SJSA1 (cell line): ENCODE measurements at regions not wholly inside any gene's neighbourhood (a gene's known extent, or its start where the extent isn't known, plus 50 kb on each side); places are given as distances from the start of the nearest gene placed in this dataset.
"Not testable (repeated sequence)": the region's sequence is repeated elsewhere in the genome, so short reads cannot be mapped to it uniquely, and the experiment has no call there.

Experiments
- DNase-seq, 2 experiments: peaks; one replicate each; pipeline ENCODE4 v3.0.0-alpha.2; 2015 to 2020; ENCODE audit warnings: low spot score in 2 of 2, low read depth in 1 of 2
- H3K27ac ChIP-seq: fragments of 250-450 bp; sonication (Bioruptor Pico); 2 replicates; pipeline ENCODE4 v1.5.1; 2020; ENCODE audit warnings: mild to moderate bottlenecking, moderate library complexity
- H3K27me3 ChIP-seq: fragments of 250-450 bp; sonication (Bioruptor Pico); replicated peaks from 2 replicates; pipeline ENCODE4 v1.5.1; 2020; ENCODE audit warnings: mild to moderate bottlenecking, moderate library complexity
- H3K36me3 ChIP-seq: fragments of 250-450 bp; sonication (Bioruptor Pico); 2 replicates; pipeline ENCODE4 v1.5.1; 2020; ENCODE audit warnings: mild to moderate bottlenecking
- H3K4me1 ChIP-seq: fragments of 250-450 bp; sonication (Bioruptor Pico); replicated peaks from 2 replicates; pipeline ENCODE4 v1.6.1; 2021; ENCODE audit warnings: mild to moderate bottlenecking
- H3K4me3 ChIP-seq: fragments of 250-450 bp; sonication (Bioruptor Pico); 2 replicates; pipeline ENCODE4 v1.5.1; 2020; ENCODE audit warnings: mild to moderate bottlenecking
- H3K9me3 ChIP-seq: fragments of 250-450 bp; sonication (Bioruptor Pico); replicated peaks from 2 replicates; pipeline ENCODE4 v1.5.1; 2020; ENCODE audit warnings: mild to moderate bottlenecking

DNA sequence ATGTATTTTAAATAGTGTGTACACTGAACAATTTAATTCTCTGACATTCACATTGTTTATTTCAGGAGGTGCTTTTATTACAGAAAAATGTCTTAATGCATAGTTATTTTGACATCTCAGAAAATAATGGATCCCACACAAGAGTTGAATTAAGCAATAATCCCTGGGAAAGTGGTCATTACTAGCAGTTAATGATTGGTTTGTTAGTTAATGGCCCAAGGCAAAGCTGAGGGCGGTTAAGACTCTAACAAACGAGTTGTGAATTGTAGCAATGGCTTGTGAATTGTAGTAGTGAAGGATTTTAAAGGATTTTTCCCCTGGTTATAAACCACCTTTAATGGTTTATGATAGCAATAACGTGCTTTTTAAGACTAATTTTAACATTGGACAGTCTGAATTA lies 1316.0 kb upstream of the GJE1 start:
- H3K4me3 ChIP-seq = no peak overlapping the region

GRCh38 chr6:140812636-140813035 lies 1320.1 kb upstream of the GJE1 start:
- DNase-seq = no peak
- H3K4me1 ChIP-seq = no peaks in the 10 kb centered on the region
- no peaks in the 10 kb centered on the region for H3K36me3 ChIP-seq
- no peak overlapping the region for H3K4me3 ChIP-seq
- no peak overlapping the region for H3K27ac ChIP-seq
- H3K27me3 ChIP-seq = no peaks in the 10 kb centered on the region
- H3K9me3 ChIP-seq = no peaks in the 10 kb centered on the region

More for the DNA sequence above, 1316.0 kb upstream of the GJE1 start:
- no peak for DNase-seq
- Histone ChIP-seq H3K27me3 (no peaks in the 10 kb centered on the region), H3K4me1 (no peaks in the 10 kb centered on the region), H3K36me3 (no peaks in the 10 kb centered on the region), H3K27ac (no peak overlapping the region), H3K9me3 (no peaks in the 10 kb centered on the region)

- Histone ChIP-seq H3K4me1 (no peaks in the 10 kb centered on the region), H3K27me3 (no peaks in the 10 kb centered on the region), H3K27ac (no peak overlapping the region), H3K4me3 (no peak overlapping the region), H3K9me3 (no peaks in the 10 kb centered on the region), H3K36me3 (no peaks in the 10 kb centered on the region)
- no peak for DNase-seq
These were observed 1321.1 kb upstream of the GJE1 start for GRCh38 chr6:140811642-140812041.

GRCh38 chr6:140809694-140810101 lies 1323.0 kb upstream of the GJE1 start:
- H3K9me3 ChIP-seq = no peaks in the 10 kb centered on the region
- H3K4me1 ChIP-seq = no peaks in the 10 kb centered on the region
- H3K36me3 ChIP-seq = no peaks in the 10 kb centered on the region
- H3K27ac ChIP-seq = no peak overlapping the region
- no peak overlapping the region for H3K4me3 ChIP-seq
- no peak for DNase-seq
- no peaks in the 10 kb centered on the region for H3K27me3 ChIP-seq

DNA sequence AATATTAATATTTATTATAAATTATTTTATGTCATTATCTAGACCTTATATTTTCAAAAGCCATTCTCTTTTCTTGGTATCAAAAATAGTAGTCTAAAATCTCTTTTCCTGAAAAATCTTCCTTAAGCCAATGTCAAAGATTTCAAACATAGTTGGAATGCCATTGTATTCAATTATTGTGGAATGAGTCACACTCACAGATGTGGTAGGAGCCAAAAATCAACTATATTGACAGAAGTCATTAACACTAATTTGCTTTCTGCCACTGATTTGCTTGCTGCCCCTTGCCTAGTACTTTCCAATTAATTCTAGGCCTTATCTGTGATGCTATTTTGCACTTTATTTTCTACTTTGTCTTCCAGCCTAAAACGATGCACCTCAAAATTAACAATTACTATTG lies 1326.3 kb upstream of the GJE1 start:
- Histone ChIP-seq H3K4me3 (no peak overlapping the region), H3K27ac (no peak overlapping the region), H3K36me3 (no peaks in the 10 kb centered on the region), H3K4me1 (no peaks in the 10 kb centered on the region), H3K27me3 (no peaks in the 10 kb centered on the region), H3K9me3 (no peaks in the 10 kb centered on the region)
- no peak for DNase-seq

DNA sequence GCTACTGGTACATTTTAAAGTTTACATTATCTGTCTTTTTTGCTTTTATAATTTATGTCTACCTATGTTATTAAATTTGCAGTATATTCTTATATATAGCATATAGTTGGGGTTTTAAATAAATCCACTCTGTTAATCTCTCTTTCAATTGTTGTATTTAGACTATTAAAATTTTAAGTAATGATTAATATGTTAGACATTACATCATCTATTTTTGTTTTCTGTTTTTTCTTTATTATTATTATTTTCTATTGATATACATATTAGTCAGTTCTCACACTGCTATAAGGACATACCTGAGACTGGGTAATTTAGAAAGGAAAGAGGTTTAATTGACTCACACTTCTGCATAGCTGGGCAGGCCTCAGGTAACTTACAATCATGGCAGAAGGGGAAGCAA lies 1338.2 kb upstream of the GJE1 start:
- Histone ChIP-seq H3K4me3 (no peak overlapping the region), H3K27me3 (no peaks in the 10 kb centered on the region), H3K27ac (no peak overlapping the region), H3K4me1 (no peaks in the 10 kb centered on the region), H3K36me3 (no peaks in the 10 kb centered on the region), H3K9me3 (no peaks in the 10 kb centered on the region)
- no peak for DNase-seq

- Histone ChIP-seq H3K4me1 (no peaks in the 10 kb centered on the region), H3K9me3 (no peaks in the 10 kb centered on the region), H3K27me3 (no peaks in the 10 kb centered on the region), H3K27ac (no peak overlapping the region), H3K36me3 (no peaks in the 10 kb centered on the region), H3K4me3 (no peak overlapping the region)
- no peak for DNase-seq
These were observed 1342.6 kb upstream of the GJE1 start for GRCh38 chr6:140790109-140790508.

DNA sequence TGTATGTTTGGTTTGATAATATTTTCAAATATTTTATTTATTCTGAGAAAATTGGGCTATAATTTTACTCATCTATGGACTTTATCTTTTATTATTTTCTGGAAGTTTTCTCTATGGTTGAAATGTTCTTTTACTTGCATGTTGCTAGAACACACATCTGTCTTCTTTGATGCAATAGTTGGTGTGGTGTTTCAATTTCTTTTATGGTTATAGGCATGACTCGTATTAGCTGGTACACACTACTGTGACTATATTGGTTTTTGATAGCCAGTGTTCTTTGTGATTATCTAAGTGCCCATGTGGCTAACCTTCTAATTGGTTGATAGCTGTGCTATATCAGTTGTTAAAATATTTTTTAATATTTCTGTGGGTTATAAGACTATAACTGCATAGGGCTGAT lies 1343.3 kb upstream of the GJE1 start:
- H3K36me3 ChIP-seq = no peaks in the 10 kb centered on the region
- H3K27ac ChIP-seq = no peak overlapping the region
- no peak overlapping the region for H3K4me3 ChIP-seq
- DNase-seq = no peak
- H3K4me1 ChIP-seq = no peaks in the 10 kb centered on the region
- no peaks in the 10 kb centered on the region for H3K9me3 ChIP-seq
- no peaks in the 10 kb centered on the region for H3K27me3 ChIP-seq

GRCh38 chr6:140785926-140786325 lies 1346.8 kb upstream of the GJE1 start:
- H3K27ac ChIP-seq = no peak overlapping the region
- no peaks in the 10 kb centered on the region for H3K9me3 ChIP-seq
- H3K27me3 ChIP-seq = no peaks in the 10 kb centered on the region
- no peak for DNase-seq
- no peak overlapping the region for H3K4me3 ChIP-seq
- no peaks in the 10 kb centered on the region for H3K36me3 ChIP-seq
- no peaks in the 10 kb centered on the region for H3K4me1 ChIP-seq

DNA sequence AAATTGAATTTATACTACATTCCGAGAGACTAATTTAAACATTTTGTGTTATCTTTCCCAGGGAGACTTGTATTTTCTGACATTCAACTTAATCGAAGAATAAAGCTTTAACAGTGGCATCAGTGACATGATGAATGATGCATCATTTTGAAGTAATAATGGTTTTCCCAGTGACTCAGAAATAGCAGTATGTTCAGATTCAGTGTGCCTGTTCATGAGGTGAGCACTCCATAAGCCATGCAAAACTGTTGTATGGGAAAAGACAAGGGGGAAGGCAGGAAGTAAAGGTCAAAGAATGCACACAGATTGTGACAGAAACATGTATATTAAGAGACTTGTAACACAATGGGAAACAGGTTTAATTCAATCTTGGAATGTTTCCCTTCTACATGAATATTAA lies 1348.2 kb upstream of the GJE1 start:
- no peak for DNase-seq

DNA sequence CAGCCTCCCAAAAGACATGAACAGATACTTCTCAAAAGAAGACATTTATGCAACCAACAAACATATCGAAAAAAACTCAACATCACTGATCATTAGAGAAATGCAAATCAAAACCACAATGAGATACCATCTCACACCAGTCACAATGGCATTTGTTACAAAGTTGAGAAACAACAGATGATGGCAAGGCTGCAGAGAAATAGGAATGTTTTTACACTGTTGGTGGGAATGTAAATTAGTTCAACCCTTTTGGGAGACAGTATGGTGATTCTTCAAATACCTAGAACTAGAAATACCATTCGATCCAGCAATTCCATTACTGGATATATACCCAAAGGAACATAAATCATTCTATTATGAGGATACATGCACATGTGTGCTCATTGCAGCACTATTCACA lies 1349.2 kb upstream of the GJE1 start:
- not testable (repeated sequence) for DNase-seq, H3K27ac ChIP-seq

More for the DNA sequence above, 1348.2 kb upstream of the GJE1 start:
- no peaks in the 10 kb centered on the region for H3K36me3 ChIP-seq
- H3K4me3 ChIP-seq = no peak overlapping the region
- H3K4me1 ChIP-seq = no peaks in the 10 kb centered on the region
- H3K9me3 ChIP-seq = no peaks in the 10 kb centered on the region
- H3K27ac ChIP-seq = no peak overlapping the region
- no peaks in the 10 kb centered on the region for H3K27me3 ChIP-seq

GRCh38 chr6:140782941-140783340 lies 1349.8 kb upstream of the GJE1 start:
- Histone ChIP-seq H3K36me3 (no peaks in the 10 kb centered on the region), H3K27me3 (no peaks in the 10 kb centered on the region), H3K4me3 (no peak overlapping the region), H3K27ac (no peak overlapping the region), H3K9me3 (no peaks in the 10 kb centered on the region), H3K4me1 (no peaks in the 10 kb centered on the region)
- no peak for DNase-seq

More for the DNA sequence above, 1349.2 kb upstream of the GJE1 start:
- not testable (repeated sequence) for H3K36me3 ChIP-seq, H3K4me1 ChIP-seq, H3K4me3 ChIP-seq, H3K9me3 ChIP-seq, H3K27me3 ChIP-seq

- Histone ChIP-seq H3K4me3 (no peak overlapping the region), H3K4me1 (no peaks in the 10 kb centered on the region), H3K9me3 (no peaks in the 10 kb centered on the region), H3K27ac (no peak overlapping the region), H3K27me3 (no peaks in the 10 kb centered on the region), H3K36me3 (no peaks in the 10 kb centered on the region)
- DNase-seq = no peak
These were observed 1352.6 kb upstream of the GJE1 start for GRCh38 chr6:140779991-140780596.

DNA sequence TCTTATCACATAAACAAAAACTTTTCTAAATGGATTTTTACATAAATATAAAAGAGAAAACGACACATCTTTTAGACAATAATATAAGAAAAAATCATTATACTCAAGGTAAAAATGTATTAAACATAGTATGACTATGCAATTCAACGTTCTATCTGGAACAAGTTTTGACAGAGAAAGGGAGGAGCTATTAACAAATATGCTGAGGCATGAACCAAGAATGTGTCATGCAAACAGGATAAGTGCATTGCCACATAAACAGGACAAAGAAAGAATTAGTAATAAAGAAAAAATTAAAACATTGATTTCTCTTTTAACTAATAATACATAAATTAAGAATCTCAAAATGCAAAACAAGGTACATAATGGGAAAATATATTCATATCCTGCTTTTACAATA lies 1353.4 kb upstream of the GJE1 start:
- peaks cover 3% of the 10 kb centered on the region; the same call in 1 of the 2 replicates for H3K4me1 ChIP-seq
- no peaks in the 10 kb centered on the region for H3K9me3 ChIP-seq
- no peaks in the 10 kb centered on the region for H3K36me3 ChIP-seq
- H3K27me3 ChIP-seq = no peaks in the 10 kb centered on the region
- no peak overlapping the region for H3K4me3 ChIP-seq
- DNase-seq = no peak
- H3K27ac ChIP-seq = no peak overlapping the region

- H3K36me3 ChIP-seq = no peaks in the 10 kb centered on the region
- H3K4me1 ChIP-seq = peaks cover 13% of the 10 kb centered on the region
- DNase-seq = no peak
- H3K27me3 ChIP-seq = no peaks in the 10 kb centered on the region
- H3K4me3 ChIP-seq = no peak overlapping the region
- no peaks in the 10 kb centered on the region for H3K9me3 ChIP-seq
- no peak overlapping the region for H3K27ac ChIP-seq
These were observed 1354.9 kb upstream of the GJE1 start for GRCh38 chr6:140777780-140778179.
